ENCODE measurements at regions not wholly inside any gene's neighbourhood (a gene's known extent, or its start where the extent isn't known, plus 50 kb on each side); places are given as distances from the start of the nearest gene placed in this dataset.

- 89% methylated on average over 4 of the region's 4 CpGs for WGBS (ENCODE audit: insufficient coverage, insufficient replicate concordance, low lambda C conversion rate, missing lambda C conversion rate)
- ChIA-PET CTCF (interaction anchor here (0.7 to 10.6 kb wide), 65 partner anchors 8 to 468 kb away, joined by 3 to 376 read pairs (median 8); partner anchors contain the start of gene RIPOR2), POLR2A (interaction anchor here (0.7 to 2.8 kb wide), 11 partner anchors 17 to 379 kb away, joined by 3 to 20 read pairs (median 4); partner anchors contain the start of gene RIPOR2), RAD21 (ENCODE audit: unreplicated experiment) (interaction anchor here (0.6 to 5.8 kb wide), 55 partner anchors 10 to 468 kb away, joined by 3 to 229 read pairs (median 7); partner anchors contain the start of gene RIPOR2), SMC1A (ENCODE audit: uncharacterized antibody, unreplicated experiment) (interaction anchor here (0.6 to 10.5 kb wide), 72 partner anchors 9 to 287 kb away, joined by 3 to 299 read pairs (median 5); partner anchors contain the start of gene RIPOR2)
- Histone ChIP-seq H3K9ac (ENCODE audit: control insufficient read depth, insufficient read depth, low read length) (no peak overlapping the region; the same call in 1 of the 2 replicates), H3K79me2 (ENCODE audit: control insufficient read depth, insufficient read depth, low read length) (no peaks in the 10 kb centered on the region), H3K9me3 (replicated peaks; ENCODE audit: control insufficient read depth, insufficient read depth, low read length) (no peaks in the 10 kb centered on the region; the same call in 2 of the 3 replicates), H3K4me3 (no peak overlapping the region), H2AFZ (ENCODE audit: control insufficient read depth, low read depth, low read length) (peak overlapping the region; percentile 45), H3K4me1 (ENCODE audit: control insufficient read depth, insufficient read depth, low read length) (peaks cover 6% of the 10 kb centered on the region), H4K20me1 (ENCODE audit: control insufficient read depth, insufficient read depth) (no peaks in the 10 kb centered on the region), H3K4me2 (ENCODE audit: control insufficient read depth, insufficient read depth) (0 out of 2 replicates have a peak overlapping the region, but pooled peaks have one; percentile 15), H3K27me3 (replicated peaks in 1 of 2; ENCODE audit: control insufficient read depth in 2 of 2, insufficient read depth in 2 of 2, low read length in 1 of 2) (no peaks in the 10 kb centered on the region), H3K36me3 (ENCODE audit: control insufficient read depth in 2 of 2, insufficient read depth in 2 of 2, low read length in 1 of 2) (no peaks in the 10 kb centered on the region), H3K27ac (ENCODE audit: control insufficient read depth, insufficient read depth) (no peak overlapping the region)
- in situ Hi-C loops (cut with MboI): no loop called here
- ATAC-seq (no peak; the same call in 2 of the 3 replicates), FAIRE-seq (no peak), DNase-seq (ENCODE audit: low read depth, low spot score) (no peak)
- intact Hi-C loops (cut with micrococcal nuclease; ENCODE audit: unreplicated experiment): loop anchor here (5.0 kb wide), 1 partner anchor 79 kb away; no protein-coding TSS in a partner anchor
- TF ChIP-seq MXI1 (IDR thresholded peaks at IDR 0.05; ENCODE audit: low read depth, low read length): no peak
- no peak for TF ChIP-seq SMAD5 (IDR thresholded peaks at IDR 0.05; ENCODE audit: low read depth)
- TF ChIP-seq ZNF592 (IDR thresholded peaks at IDR 0.05): no peak
- TF ChIP-seq IKZF2 (IDR thresholded peaks at IDR 0.05): no peak
- TF ChIP-seq ATF3 (IDR thresholded peaks at IDR 0.05; ENCODE audit: borderline replicate concordance, extremely low read depth, low read depth, low read length): no peak
- no peak for TF ChIP-seq EGR1 (IDR thresholded peaks at IDR 0.05; ENCODE audit: borderline replicate concordance in 1 of 2, low read depth in 2 of 2, low read length in 2 of 2)
- no peak for TF ChIP-seq ZSCAN29 (IDR thresholded peaks at IDR 0.05)
- TF ChIP-seq ZBTB33 (IDR thresholded peaks at IDR 0.05): no peak
- TF ChIP-seq DPF2 (IDR thresholded peaks at IDR 0.05): no peak
- no TSS peak for BruUV-seq (replicated peaks)
Measured at GRCh38 chr6:24990944-24991809, 55.4 kb upstream of the RIPOR2 start.

Data from GM12878 (cell line).